ENCODE measurements at regions not wholly inside any gene's neighbourhood (a gene's known extent, or its start where the extent isn't known, plus 50 kb on each side); places are given as distances from the start of the nearest gene placed in this dataset.

DNA sequence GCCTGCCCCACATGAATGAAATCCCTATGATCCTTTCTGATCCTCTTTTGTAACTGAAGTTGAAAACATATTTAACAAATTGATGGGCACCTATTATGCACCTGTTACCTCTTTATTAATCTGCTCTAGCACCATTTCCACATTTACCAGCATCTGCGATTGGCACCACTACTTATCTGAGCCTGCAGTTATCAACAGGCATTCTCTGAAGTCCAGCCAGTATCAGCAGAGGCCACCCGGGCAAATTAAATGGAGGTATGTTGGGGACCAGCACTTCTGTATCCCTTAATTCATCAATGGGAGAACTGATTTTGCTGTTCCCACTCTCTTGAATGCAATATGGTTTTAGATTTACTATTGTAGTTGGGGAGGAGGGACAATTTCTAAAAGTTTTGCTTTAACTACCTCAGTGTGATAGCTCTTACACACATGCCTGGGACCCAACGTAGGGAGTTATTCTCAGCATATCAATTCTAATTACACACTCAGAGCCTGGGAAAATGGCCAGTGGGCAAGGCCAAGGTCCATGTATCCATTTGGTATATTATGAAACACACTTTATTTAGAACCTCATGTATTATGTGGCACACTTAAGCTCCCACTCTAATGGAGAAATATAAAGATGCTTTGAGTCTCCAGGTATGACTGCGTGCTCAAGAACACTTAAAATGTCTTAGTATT is 1927.1 kb upstream of the PCDH7 start:
- TF ChIP-seq, protein P1, sequence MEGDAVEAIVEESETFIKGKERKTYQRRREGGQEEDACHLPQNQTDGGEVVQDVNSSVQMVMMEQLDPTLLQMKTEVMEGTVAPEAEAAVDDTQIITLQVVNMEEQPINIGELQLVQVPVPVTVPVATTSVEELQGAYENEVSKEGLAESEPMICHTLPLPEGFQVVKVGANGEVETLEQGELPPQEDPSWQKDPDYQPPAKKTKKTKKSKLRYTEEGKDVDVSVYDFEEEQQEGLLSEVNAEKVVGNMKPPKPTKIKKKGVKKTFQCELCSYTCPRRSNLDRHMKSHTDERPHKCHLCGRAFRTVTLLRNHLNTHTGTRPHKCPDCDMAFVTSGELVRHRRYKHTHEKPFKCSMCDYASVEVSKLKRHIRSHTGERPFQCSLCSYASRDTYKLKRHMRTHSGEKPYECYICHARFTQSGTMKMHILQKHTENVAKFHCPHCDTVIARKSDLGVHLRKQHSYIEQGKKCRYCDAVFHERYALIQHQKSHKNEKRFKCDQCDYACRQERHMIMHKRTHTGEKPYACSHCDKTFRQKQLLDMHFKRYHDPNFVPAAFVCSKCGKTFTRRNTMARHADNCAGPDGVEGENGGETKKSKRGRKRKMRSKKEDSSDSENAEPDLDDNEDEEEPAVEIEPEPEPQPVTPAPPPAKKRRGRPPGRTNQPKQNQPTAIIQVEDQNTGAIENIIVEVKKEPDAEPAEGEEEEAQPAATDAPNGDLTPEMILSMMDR (conservative IDR thresholded peaks at IDR 0.05 in 1 of 2, IDR thresholded peaks at IDR 0.05 in 1 of 2; ENCODE audit: low read depth in 1 of 2, low read length in 2 of 2) = no peak
- no peak for TF ChIP-seq EZH2 (IDR thresholded peaks at IDR 0.05; ENCODE audit: low read length, missing control alignments)
- Histone ChIP-seq H3K4me2 (ENCODE audit: extremely low read depth, insufficient read depth, low read length) (no peak overlapping the region), H3K79me2 (ENCODE audit: control insufficient read depth, insufficient read depth, low read length) (no peaks in the 10 kb centered on the region), H4K20me1 (ENCODE audit: control insufficient read depth, extremely low read depth, insufficient read depth, low read length) (no peaks in the 10 kb centered on the region), H3K4me3 (replicated peaks in 1 of 4; ENCODE audit: control extremely low read depth in 1 of 4, insufficient read depth in 1 of 4, low read depth in 3 of 4, low read length in 4 of 4) (no peak overlapping the region), H3K9me3 (ENCODE audit: control insufficient read depth, insufficient read depth, low read depth, low read length) (no peaks in the 10 kb centered on the region), H3K4me1 (ENCODE audit: control insufficient read depth, extremely low read depth, insufficient read depth, low read length) (no peaks in the 10 kb centered on the region), H3K27ac (ENCODE audit: insufficient read depth, low read length) (no peak overlapping the region), H2AFZ (ENCODE audit: low read length) (no peak overlapping the region), H3K27me3 (ENCODE audit: control insufficient read depth, insufficient read depth, low read length) (no peaks in the 10 kb centered on the region), H3K36me3 (ENCODE audit: control insufficient read depth, insufficient read depth, low read length) (no peaks in the 10 kb centered on the region), H3K9ac (ENCODE audit: insufficient read depth, low read length) (no peak overlapping the region)
- no peak for DNase-seq (ENCODE audit: low read depth in 2 of 2)

DNA sequence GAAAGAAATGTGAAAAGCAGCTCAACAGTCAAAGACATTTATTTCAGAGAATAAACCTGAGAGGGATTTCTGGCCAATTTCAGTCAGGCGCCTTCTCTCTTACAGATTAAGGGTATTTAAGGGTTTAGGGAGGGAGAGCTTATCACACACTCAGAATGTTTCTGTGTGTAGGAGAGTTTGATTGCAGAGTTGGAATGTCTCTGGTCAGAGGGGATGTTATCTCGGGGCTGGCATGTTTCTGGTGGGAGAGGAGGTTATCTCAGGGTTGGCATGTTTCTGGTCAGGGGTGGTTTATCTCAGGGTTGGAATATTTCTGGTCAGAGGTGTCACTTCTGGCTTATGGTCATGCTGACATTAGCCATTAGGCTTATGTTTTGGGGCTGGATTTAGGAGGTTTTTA is 1920.5 kb upstream of the PCDH7 start:
- H3K36me3 ChIP-seq (ENCODE audit: control insufficient read depth, insufficient read depth, low read length) = no peaks in the 10 kb centered on the region
- TF ChIP-seq, protein P1 (conservative IDR thresholded peaks at IDR 0.05 in 1 of 2, IDR thresholded peaks at IDR 0.05 in 1 of 2; ENCODE audit: low read depth in 1 of 2, low read length in 2 of 2) = no peak
- no peak for TF ChIP-seq EZH2 (IDR thresholded peaks at IDR 0.05; ENCODE audit: low read length, missing control alignments)

DNA sequence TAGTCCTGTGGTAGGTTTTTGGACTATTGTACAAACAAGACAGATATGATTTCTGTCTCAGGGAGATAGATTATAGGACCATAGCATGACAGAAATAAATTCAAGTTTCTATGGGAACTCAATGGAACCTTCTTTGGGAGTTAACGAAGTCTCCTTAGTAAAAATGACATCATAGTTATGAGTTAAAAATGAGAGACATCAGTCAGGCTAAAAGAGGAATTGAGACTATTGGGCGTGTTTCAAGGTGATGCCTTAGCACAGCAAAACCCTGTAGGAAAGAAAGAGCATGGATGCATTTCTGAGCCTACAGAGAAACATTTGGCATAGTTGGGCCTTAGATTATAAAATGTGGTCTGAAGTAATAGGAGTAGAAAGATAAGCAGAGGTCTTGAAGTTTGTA is 1909.1 kb upstream of the PCDH7 start:
- Histone ChIP-seq H3K4me1 (ENCODE audit: control insufficient read depth, extremely low read depth, insufficient read depth, low read length) (no peaks in the 10 kb centered on the region), H2AFZ (ENCODE audit: low read length) (no peak overlapping the region), H3K79me2 (ENCODE audit: control insufficient read depth, insufficient read depth, low read length) (no peaks in the 10 kb centered on the region), H3K9me3 (ENCODE audit: control insufficient read depth, insufficient read depth, low read depth, low read length) (no peaks in the 10 kb centered on the region), H3K4me3 (replicated peaks in 1 of 4; ENCODE audit: control extremely low read depth in 1 of 4, insufficient read depth in 1 of 4, low read depth in 3 of 4, low read length in 4 of 4) (no peak overlapping the region), H3K27me3 (ENCODE audit: control insufficient read depth, insufficient read depth, low read length) (no peaks in the 10 kb centered on the region), H4K20me1 (ENCODE audit: control insufficient read depth, extremely low read depth, insufficient read depth, low read length) (no peaks in the 10 kb centered on the region), H3K4me2 (ENCODE audit: extremely low read depth, insufficient read depth, low read length) (no peak overlapping the region), H3K36me3 (ENCODE audit: control insufficient read depth, insufficient read depth, low read length) (no peaks in the 10 kb centered on the region), H3K27ac (ENCODE audit: insufficient read depth, low read length) (no peak overlapping the region), H3K9ac (ENCODE audit: insufficient read depth, low read length) (no peak overlapping the region)
- no peak for TF ChIP-seq EZH2 (IDR thresholded peaks at IDR 0.05; ENCODE audit: low read length, missing control alignments)
- TF ChIP-seq, protein P1 (conservative IDR thresholded peaks at IDR 0.05 in 1 of 2, IDR thresholded peaks at IDR 0.05 in 1 of 2; ENCODE audit: low read depth in 1 of 2, low read length in 2 of 2) = no peak
- DNase-seq (ENCODE audit: low read depth in 2 of 2) = no peak

More for the DNA sequence above, 1920.5 kb upstream of the PCDH7 start:
- Histone ChIP-seq H3K4me1 (ENCODE audit: control insufficient read depth, extremely low read depth, insufficient read depth, low read length) (no peaks in the 10 kb centered on the region), H3K27me3 (ENCODE audit: control insufficient read depth, insufficient read depth, low read length) (no peaks in the 10 kb centered on the region), H2AFZ (ENCODE audit: low read length) (no peak overlapping the region), H3K9me3 (ENCODE audit: control insufficient read depth, insufficient read depth, low read depth, low read length) (no peaks in the 10 kb centered on the region), H3K4me3 (replicated peaks in 1 of 4; ENCODE audit: control extremely low read depth in 1 of 4, insufficient read depth in 1 of 4, low read depth in 3 of 4, low read length in 4 of 4) (no peak overlapping the region), H4K20me1 (ENCODE audit: control insufficient read depth, extremely low read depth, insufficient read depth, low read length) (no peaks in the 10 kb centered on the region), H3K79me2 (ENCODE audit: control insufficient read depth, insufficient read depth, low read length) (no peaks in the 10 kb centered on the region), H3K9ac (ENCODE audit: insufficient read depth, low read length) (no peak overlapping the region), H3K4me2 (ENCODE audit: extremely low read depth, insufficient read depth, low read length) (no peak overlapping the region), H3K27ac (ENCODE audit: insufficient read depth, low read length) (no peak overlapping the region)
- DNase-seq (ENCODE audit: low read depth in 2 of 2) = peak in 1 of 2 donors; percentile 8

Measured in fibroblast of lung (primary cell).